H1 (cell line): ENCODE measurements at regions not wholly inside any gene's neighbourhood (a gene's known extent, or its start where the extent isn't known, plus 50 kb on each side); places are given as distances from the start of the nearest gene placed in this dataset.

Source experiments
- CTCF ChIA-PET: fragments of 300-600 bp; sonication (Branson Sonifier 250); formaldehyde crosslinking; loops from one replicate; lab custom pipeline; 2021; ENCODE audit not compliant: partially characterized antibody; lab: Charles Lee
- POLR2A ChIA-PET: fragments of 300-600 bp; sonication (Branson Sonifier 250); formaldehyde crosslinking; loops from one replicate; lab custom pipeline; 2021; ENCODE audit warnings: inconsistent platforms; ENCODE audit not compliant: partially characterized antibody; lab: Charles Lee
- DNase-seq, 2 experiments: peaks; one replicate each; pipeline versions ENCODE4 v3.0.0 to v3.0.0-alpha.2; 2010 to 2022; ENCODE audit warnings: low spot score in 2 of 2, low read depth in 1 of 2, mixed read lengths in 1 of 2
- FAIRE-seq: peaks from 2 replicates; lab custom pipeline; 2011; peaks lifted over from hg19 to GRCh38; lab: Jason Lieb, UNC
- H2AFZ ChIP-seq: 2 replicates; pipeline ENCODE4 v1.8.1; 2012; ENCODE audit warnings: low read length, inconsistent platforms
- H2AK5ac ChIP-seq: 2 replicates; pipeline ENCODE4 v1.6.1; 2013; ENCODE audit warnings: low read depth, low read length
- H2BK120ac ChIP-seq: replicated peaks from 2 replicates; pipeline ENCODE3; 2013; ENCODE audit warnings: low read depth, low read length, inconsistent platforms
- H2BK12ac ChIP-seq: 2 replicates; pipeline ENCODE4 v1.6.1; 2013; ENCODE audit warnings: low read depth, low read length
- H2BK15ac ChIP-seq: 2 replicates; pipeline ENCODE4 v1.6.1; 2013; ENCODE audit warnings: low read length
- H2BK20ac ChIP-seq: 2 replicates; pipeline ENCODE4 v1.6.1; 2013; ENCODE audit warnings: low read length
- H2BK5ac ChIP-seq: 2 replicates; pipeline ENCODE4 v1.6.1; 2013; ENCODE audit warnings: low read depth, low read length
- H3K14ac ChIP-seq: 2 replicates; pipeline ENCODE4 v1.6.1; 2013; ENCODE audit warnings: inconsistent platforms; ENCODE audit not compliant: insufficient read length
- H3K18ac ChIP-seq: 2 replicates; pipeline ENCODE4 v1.6.1; 2013; ENCODE audit warnings: low read length; ENCODE audit errors: extremely low read depth
- H3K23ac ChIP-seq: 2 replicates; pipeline ENCODE4 v1.6.1; 2013; ENCODE audit warnings: inconsistent platforms; ENCODE audit not compliant: insufficient read length
- H3K23me2 ChIP-seq: 2 replicates; pipeline ENCODE4 v1.6.1; 2013; ENCODE audit warnings: low read depth, low read length
- H3K27ac ChIP-seq: 2 replicates; pipeline ENCODE4 v1.6.1; 2011; ENCODE audit warnings: low read depth, low read length, inconsistent platforms
- H3K27me3 ChIP-seq, 4 experiments: replicated peaks in 1 of 4; 1 replicate in 1 of 4; 2 replicates in 3 of 4; pipeline versions ENCODE4 v1.6.1 to v1.8.1; 2011 to 2013; ENCODE audit warnings: low read length in 3 of 4, mild to moderate bottlenecking in 3 of 4, inconsistent platforms in 2 of 4, mixed read lengths in 2 of 4, moderate library complexity in 1 of 4; ENCODE audit not compliant: control insufficient read depth in 3 of 4, insufficient read depth in 3 of 4; ENCODE audit errors: extremely low read depth in 1 of 4
- H3K36me3 ChIP-seq, 4 experiments: 2 replicates each; pipeline versions ENCODE4 v1.6.1 to v1.8.1; 2011 to 2013; ENCODE audit warnings: mild to moderate bottlenecking in 4 of 4, low read length in 3 of 4, moderate library complexity in 2 of 4, control low read depth in 1 of 4, inconsistent platforms in 1 of 4; ENCODE audit not compliant: insufficient read depth in 4 of 4, control insufficient read depth in 2 of 4
- H3K4ac ChIP-seq: replicated peaks from 2 replicates; pipeline ENCODE3; 2013; ENCODE audit warnings: low read length, low read depth, mixed read lengths, inconsistent platforms; ENCODE audit not compliant: insufficient read length
- H3K4me1 ChIP-seq, 4 experiments: replicated peaks in 1 of 4; 1 replicate in 1 of 4; 2 replicates in 3 of 4; pipeline versions ENCODE4 v1.6.1 to v1.8.1; 2011 to 2013; ENCODE audit warnings: low read length in 3 of 4, inconsistent platforms in 2 of 4, mixed read lengths in 1 of 4; ENCODE audit not compliant: insufficient read depth in 4 of 4, control insufficient read depth in 3 of 4
- H3K4me2 ChIP-seq, 2 experiments: 2 replicates each; pipeline versions ENCODE4 v1.6.1 to v1.8.1; 2011 to 2013; ENCODE audit warnings: low read depth in 2 of 2, low read length in 2 of 2, control low read depth in 1 of 2, inconsistent platforms in 1 of 2, mild to moderate bottlenecking in 1 of 2; ENCODE audit not compliant: insufficient read depth in 1 of 2
- H3K4me3 ChIP-seq, 4 experiments: fragments of 200-600, 300-600 bp in 1 of 4; sonication (generic), shearing (Covaris generic), sonication (Bioruptor Twin) in 1 of 4; 2 replicates each; pipeline versions ENCODE4 v1.5.1 to v1.8.1; 2011 to 2016; ENCODE audit warnings: low read length in 4 of 4, low read depth in 3 of 4, control low read depth in 2 of 4, inconsistent platforms in 2 of 4, mild to moderate bottlenecking in 2 of 4, mixed read lengths in 1 of 4, moderate library complexity in 1 of 4; ENCODE audit not compliant: insufficient read depth in 2 of 4; ENCODE audit errors: extremely low read depth in 1 of 4
- H3K56ac ChIP-seq: replicated peaks from 2 replicates; pipeline ENCODE3; 2013; ENCODE audit warnings: low read depth, mild to moderate bottlenecking, mixed read lengths, low read length, inconsistent platforms; ENCODE audit not compliant: insufficient read length
- H3K79me1 ChIP-seq: 2 replicates; pipeline ENCODE4 v1.6.1; 2013; ENCODE audit warnings: low read depth, low read length, control low read depth
- H3K79me2 ChIP-seq, 2 experiments: 2 replicates each; pipeline versions ENCODE4 v1.6.1 to v1.8.1; 2012 to 2013; ENCODE audit warnings: low read length in 2 of 2, mild to moderate bottlenecking in 2 of 2, inconsistent platforms in 1 of 2; ENCODE audit not compliant: insufficient read depth in 2 of 2, control insufficient read depth in 1 of 2
- H3K9ac ChIP-seq, 4 experiments: replicated peaks in 1 of 4; 1 replicate in 1 of 4; 2 replicates in 3 of 4; pipeline versions ENCODE4 v1.6.1 to v1.8.1; 2011 to 2013; ENCODE audit warnings: low read depth in 3 of 4, low read length in 3 of 4, control low read depth in 2 of 4, mild to moderate bottlenecking in 2 of 4, moderate library complexity in 2 of 4, inconsistent platforms in 1 of 4; ENCODE audit errors: extremely low read depth in 1 of 4
- H3K9me3 ChIP-seq, 2 experiments: 2 replicates each; pipeline versions ENCODE4 v1.6.1 to v1.8.1; 2012 to 2013; ENCODE audit warnings: mild to moderate bottlenecking in 2 of 2, moderate library complexity in 2 of 2, control low read depth in 1 of 2, inconsistent platforms in 1 of 2, low read depth in 1 of 2, low read length in 1 of 2, mixed read lengths in 1 of 2; ENCODE audit not compliant: insufficient read depth in 2 of 2
- H4K20me1 ChIP-seq, 2 experiments: replicated peaks in 1 of 2; 2 replicates each; pipeline versions ENCODE3 to v1.8.1; 2011 to 2013; ENCODE audit warnings: inconsistent platforms in 2 of 2, low read length in 2 of 2, mild to moderate bottlenecking in 1 of 2; ENCODE audit not compliant: insufficient read depth in 2 of 2, control insufficient read depth in 1 of 2
- H4K5ac ChIP-seq: 2 replicates; pipeline ENCODE4 v1.6.1; 2013; ENCODE audit warnings: low read length, low read depth, mixed read lengths, inconsistent platforms; ENCODE audit not compliant: insufficient read length
- H4K8ac ChIP-seq: 2 replicates; pipeline ENCODE4 v1.8.0; 2013; ENCODE audit warnings: mild to moderate bottlenecking, moderate library complexity, low read length, inconsistent platforms; ENCODE audit not compliant: insufficient read depth; ENCODE audit errors: extremely low read depth
- H4K91ac ChIP-seq: replicated peaks from 2 replicates; pipeline ENCODE3; 2013; ENCODE audit warnings: low read length, mixed read lengths, inconsistent platforms; ENCODE audit not compliant: insufficient read length
- CBX8 ChIP-seq: fragments of 300-800, 300-1000 bp; sonication (generic); IDR thresholded peaks from 2 replicates; pipeline ENCODE4 v1.7.1; 2016; ENCODE audit warnings: low read depth, low read length, borderline replicate concordance
- CEBPB ChIP-seq: IDR thresholded peaks from 2 replicates; pipeline ENCODE4 v1.6.1; 2012; ENCODE audit warnings: low read depth, low read length
- CHD1 ChIP-seq: IDR thresholded peaks from 2 replicates; pipeline ENCODE4 v1.6.1; 2012; ENCODE audit warnings: low read depth, low read length, improper control_type of control experiment
- HDAC2 ChIP-seq, 2 experiments: fragments of 300-600 bp in 1 of 2; sonication (generic) in 1 of 2; IDR thresholded peaks; 2 replicates each; pipeline ENCODE4 v1.6.1; 2011 to 2012; ENCODE audit warnings: low read depth in 2 of 2, low read length in 2 of 2, mild to moderate bottlenecking in 2 of 2, moderate library complexity in 2 of 2, borderline replicate concordance in 1 of 2, inconsistent platforms in 1 of 2
- JUN ChIP-seq: IDR thresholded peaks from 2 replicates; pipeline ENCODE4 v1.6.1; 2011; ENCODE audit warnings: low read depth, mild to moderate bottlenecking, improper control_type of control experiment, low read length
- KDM5A ChIP-seq: fragments of 200-600 bp; IDR thresholded peaks from 2 replicates; pipeline ENCODE4 v1.7.1; 2012; ENCODE audit warnings: mild to moderate bottlenecking, low read length, inconsistent platforms, mixed read lengths
- POLR2AphosphoS5 ChIP-seq: IDR thresholded peaks from 2 replicates; pipeline ENCODE4 v1.6.1; 2011; ENCODE audit warnings: low read depth, low read length
- RAD21 ChIP-seq, 2 experiments: IDR thresholded peaks in 1 of 2; conservative IDR thresholded peaks in 1 of 2; 2 replicates each; pipeline ENCODE4 v1.6.1; 2011; ENCODE audit warnings: low read depth in 2 of 2, low read length in 2 of 2, improper control_type of control experiment in 1 of 2, inconsistent platforms in 1 of 2, mild to moderate bottlenecking in 1 of 2, moderate library complexity in 1 of 2
- RXRA ChIP-seq: IDR thresholded peaks from 2 replicates; pipeline ENCODE4 v1.6.1; 2011; ENCODE audit warnings: low read depth, mild to moderate bottlenecking, low read length, moderate library complexity; ENCODE audit not compliant: insufficient read depth
- ZNF274 ChIP-seq: IDR thresholded peaks from 2 replicates; pipeline ENCODE4 v1.7.0; 2012; ENCODE audit warnings: low read length, borderline replicate concordance; ENCODE audit errors: extremely low read depth
- WGBS, 2 experiments: shearing (Covaris generic) in 1 of 2; methylation state at CpG; one replicate each; pipeline versions ENCODE4 v1.1.6 to v1.1.7; 2013 to 2015; ENCODE audit warnings: low lambda C conversion rate in 2 of 2, mixed read lengths in 2 of 2, inconsistent platforms in 1 of 2, low coverage in 1 of 2, missing lambda C conversion rate in 1 of 2; ENCODE audit not compliant: insufficient replicate concordance in 2 of 2, insufficient coverage in 1 of 2, insufficient read length in 1 of 2; ENCODE audit errors: extremely low coverage in 1 of 2, missing lambda C conversion rate in 1 of 2; 5-methylcytosine and 5-hydroxymethylcytosine counted together
- TF ChIP-seq, protein P1 (sequence below), 3 experiments: IDR thresholded peaks; 1 replicate in 2 of 3; 2 replicates in 1 of 3; pipeline versions ENCODE4 v1.5.1 to v1.6.1; 2011; ENCODE audit warnings: low read length in 3 of 3, mild to moderate bottlenecking in 3 of 3, inconsistent platforms in 2 of 3, low read depth in 1 of 3, moderate library complexity in 1 of 3; ENCODE audit not compliant: insufficient read depth in 1 of 3; ENCODE audit errors: control extremely low read depth in 1 of 3

DNA sequence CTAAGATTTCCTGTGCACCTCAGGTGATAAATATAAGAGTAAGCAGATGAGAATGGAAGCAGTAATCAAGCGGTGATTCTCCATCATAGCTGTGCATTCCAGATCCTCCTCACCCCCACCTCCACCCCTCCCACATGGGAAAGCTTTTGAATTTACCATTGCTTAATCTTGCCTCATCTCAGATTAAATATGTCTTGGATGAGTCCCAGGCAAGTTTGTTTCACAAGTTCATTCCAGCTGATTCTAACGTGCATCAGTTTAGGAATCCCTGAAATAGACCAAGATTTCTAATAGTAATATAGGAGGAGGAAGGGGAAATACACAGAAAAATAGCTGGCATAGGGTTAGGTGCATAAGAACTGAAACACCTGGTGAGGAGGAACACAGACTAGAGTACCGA, 396.2 kb upstream of the KIF2B start:
- CTCF ChIA-PET = no interaction called here
- Histone ChIP-seq H3K9me3 (peaks cover 20 to 23% of the 10 kb centered on the region in 2 experiments), H2AK5ac (no peak overlapping the region), H2BK15ac (no peak overlapping the region), H3K18ac (no peak overlapping the region; the same call in 1 of the 2 replicates), H2BK20ac (no peak overlapping the region), H3K4ac (no peak overlapping the region), H2BK120ac (no peak overlapping the region), H3K56ac (no peak overlapping the region), H3K4me1 (peaks cover 0 to 14% (median 0%) of the 10 kb centered on the region in 4 experiments; a peak in 1 of 7 replicates), H3K23me2 (no peaks in the 10 kb centered on the region), H4K8ac (no peak overlapping the region), H3K9ac (no peak overlapping the region), H3K27ac (no peak overlapping the region), H3K23ac (no peak overlapping the region), H3K4me2 (no peak overlapping the region), H2BK5ac (no peak overlapping the region), H4K5ac (no peak overlapping the region), H2BK12ac (no peak overlapping the region), H4K20me1 (no peaks in the 10 kb centered on the region), H3K79me2 (no peaks in the 10 kb centered on the region), H2AFZ (no peak overlapping the region), H3K27me3 (no peaks in the 10 kb centered on the region), H3K14ac (no peak overlapping the region), H3K79me1 (no peaks in the 10 kb centered on the region), H3K4me3 (no peak overlapping the region), H3K36me3 (peaks cover 0 to 23% (median 5%) of the 10 kb centered on the region in 4 experiments; a peak in 3 of 8 replicates), H4K91ac (no peak overlapping the region)
- FAIRE-seq (no peak), DNase-seq (no peak)
- TF ChIP-seq, protein P1, sequence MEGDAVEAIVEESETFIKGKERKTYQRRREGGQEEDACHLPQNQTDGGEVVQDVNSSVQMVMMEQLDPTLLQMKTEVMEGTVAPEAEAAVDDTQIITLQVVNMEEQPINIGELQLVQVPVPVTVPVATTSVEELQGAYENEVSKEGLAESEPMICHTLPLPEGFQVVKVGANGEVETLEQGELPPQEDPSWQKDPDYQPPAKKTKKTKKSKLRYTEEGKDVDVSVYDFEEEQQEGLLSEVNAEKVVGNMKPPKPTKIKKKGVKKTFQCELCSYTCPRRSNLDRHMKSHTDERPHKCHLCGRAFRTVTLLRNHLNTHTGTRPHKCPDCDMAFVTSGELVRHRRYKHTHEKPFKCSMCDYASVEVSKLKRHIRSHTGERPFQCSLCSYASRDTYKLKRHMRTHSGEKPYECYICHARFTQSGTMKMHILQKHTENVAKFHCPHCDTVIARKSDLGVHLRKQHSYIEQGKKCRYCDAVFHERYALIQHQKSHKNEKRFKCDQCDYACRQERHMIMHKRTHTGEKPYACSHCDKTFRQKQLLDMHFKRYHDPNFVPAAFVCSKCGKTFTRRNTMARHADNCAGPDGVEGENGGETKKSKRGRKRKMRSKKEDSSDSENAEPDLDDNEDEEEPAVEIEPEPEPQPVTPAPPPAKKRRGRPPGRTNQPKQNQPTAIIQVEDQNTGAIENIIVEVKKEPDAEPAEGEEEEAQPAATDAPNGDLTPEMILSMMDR (IDR thresholded peaks at IDR 0.05; ENCODE audit: control extremely low read depth in 1 of 3, insufficient read depth in 1 of 3, low read depth in 1 of 3, low read length in 3 of 3) = no peak
- TF ChIP-seq KDM5A (no peak), JUN (no peak), CEBPB (no peak), RXRA (no peak), RAD21 (IDR thresholded peaks at IDR 0.05 in 1 of 2, conservative IDR thresholded peaks at IDR 0.05 in 1 of 2; ENCODE audit: low read depth in 2 of 2, low read length in 2 of 2) (no peak), HDAC2 (IDR thresholded peaks at IDR 0.05; ENCODE audit: borderline replicate concordance in 1 of 2, low read depth in 2 of 2, low read length in 2 of 2) (no peak), CHD1 (no peak), CBX8 (no peak), POLR2AphosphoS5 (no peak), ZNF274 (no peak)
- POLR2A ChIA-PET = no interaction called here
- WGBS, 2 experiments = 92% methylated on average over 3 of the region's 3 CpGs; no CpG with 5 or more reads in 1 of the 2 experiments
